SK-N-MC (cell line): ENCODE measurements at regions not wholly inside any gene's neighbourhood (a gene's known extent, or its start where the extent isn't known, plus 50 kb on each side); places are given as distances from the start of the nearest gene placed in this dataset.

ENCODE experiments used
- EZH2 ChIP-seq: fragments of 200-600 bp; sonication (generic); IDR thresholded peaks from one replicate; pipeline ENCODE4 v1.6.1; 2017; ENCODE audit warnings: antibody characterized with exemption
- FOXP2 ChIP-seq: optimal IDR thresholded peaks from 2 replicates; pipeline ENCODE3; 2011; ENCODE audit warnings: mild to moderate bottlenecking, moderate library complexity; ENCODE audit not compliant: insufficient read depth; ENCODE audit errors: extremely low read length, control extremely low read depth
- POLR2AphosphoS5 ChIP-seq: IDR thresholded peaks from 2 replicates; pipeline ENCODE4 v1.6.1; 2012; ENCODE audit warnings: mild to moderate bottlenecking, low read depth, low read length, borderline replicate concordance

GRCh38 chr11:134470238-134470637, 58.2 kb upstream of the B3GAT1 start:
- TF ChIP-seq EZH2: no peak
- no peak for TF ChIP-seq FOXP2
- no peak for TF ChIP-seq POLR2AphosphoS5
